ENCODE measurements at regions not wholly inside any gene's neighbourhood (a gene's known extent, or its start where the extent isn't known, plus 50 kb on each side); places are given as distances from the start of the nearest gene placed in this dataset.

GRCh38 chr2:234671716-234672115 lies 174.8 kb upstream of the ARL4C start:
- DNase-seq (ENCODE audit: insufficient read length, low spot score) (no peak), FAIRE-seq (no peak)
- no peak for TF ChIP-seq CTCF (IDR thresholded peaks at IDR 0.05; ENCODE audit: insufficient read depth, missing control alignments)

GRCh38 chr2:234671231-234671630 lies 174.3 kb upstream of the ARL4C start:
- no peak for FAIRE-seq
- TF ChIP-seq CTCF (IDR thresholded peaks at IDR 0.05; ENCODE audit: insufficient read depth, missing control alignments): no peak
- no peak for DNase-seq (ENCODE audit: insufficient read length, low spot score)

GRCh38 chr2:234670806-234671205 lies 173.9 kb upstream of the ARL4C start:
- FAIRE-seq: no peak
- no peak for TF ChIP-seq CTCF (IDR thresholded peaks at IDR 0.05; ENCODE audit: insufficient read depth, missing control alignments)
- DNase-seq (ENCODE audit: insufficient read length, low spot score): no peak

GRCh38 chr2:234670052-234670451 lies 173.2 kb upstream of the ARL4C start:
- TF ChIP-seq CTCF (IDR thresholded peaks at IDR 0.05; ENCODE audit: insufficient read depth, missing control alignments): no peak
- FAIRE-seq (no peak), DNase-seq (ENCODE audit: insufficient read length, low spot score) (no peak)

GRCh38 chr2:234669621-234670020 lies 172.7 kb upstream of the ARL4C start:
- FAIRE-seq (no peak), DNase-seq (ENCODE audit: insufficient read length, low spot score) (no peak)
- no peak for TF ChIP-seq CTCF (IDR thresholded peaks at IDR 0.05; ENCODE audit: insufficient read depth, missing control alignments)

- FAIRE-seq (no peak), DNase-seq (ENCODE audit: insufficient read length, low spot score) (no peak)
- TF ChIP-seq CTCF (IDR thresholded peaks at IDR 0.05; ENCODE audit: insufficient read depth, missing control alignments): no peak
Observed at GRCh38 chr2:234669001-234669400, 172.1 kb upstream of the ARL4C start.

- no peak for TF ChIP-seq CTCF (IDR thresholded peaks at IDR 0.05; ENCODE audit: insufficient read depth, missing control alignments)
- no peak for DNase-seq (ENCODE audit: insufficient read length, low spot score)
- FAIRE-seq: no peak
Observed at GRCh38 chr2:234666911-234667310, 170.0 kb upstream of the ARL4C start.
